ENCODE measurements at regions not wholly inside any gene's neighbourhood (a gene's known extent, or its start where the extent isn't known, plus 50 kb on each side); places are given as distances from the start of the nearest gene placed in this dataset.

DNA sequence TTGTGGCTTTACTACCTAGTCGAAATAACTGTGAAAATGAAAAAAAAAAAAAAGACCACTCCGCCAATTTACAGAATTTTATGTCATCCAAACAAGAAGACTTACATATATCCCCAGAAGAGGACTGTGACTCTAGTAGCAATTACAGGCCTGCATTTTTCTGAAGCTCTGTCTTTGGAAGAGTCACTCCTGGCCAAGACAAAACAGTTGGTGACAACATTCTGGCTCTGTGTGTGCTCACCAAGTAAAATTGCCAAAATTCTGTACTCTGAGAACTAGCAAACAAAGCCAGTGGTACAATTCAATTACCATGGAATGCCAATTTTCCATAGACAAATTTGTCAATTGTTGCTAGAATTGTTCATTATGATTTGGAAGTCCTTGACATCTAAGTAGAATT is 311.1 kb downstream of the PDGFC start:
- no peak for TF ChIP-seq CTCF (IDR thresholded peaks at IDR 0.05; ENCODE audit: low read depth, low read length)
- H3K4me3 ChIP-seq (replicated peaks in 1 of 2; ENCODE audit: low read depth in 2 of 2, low read length in 2 of 2) = no peak overlapping the region
- DNase-seq (ENCODE audit: low read depth in 2 of 2) = no peak

DNA sequence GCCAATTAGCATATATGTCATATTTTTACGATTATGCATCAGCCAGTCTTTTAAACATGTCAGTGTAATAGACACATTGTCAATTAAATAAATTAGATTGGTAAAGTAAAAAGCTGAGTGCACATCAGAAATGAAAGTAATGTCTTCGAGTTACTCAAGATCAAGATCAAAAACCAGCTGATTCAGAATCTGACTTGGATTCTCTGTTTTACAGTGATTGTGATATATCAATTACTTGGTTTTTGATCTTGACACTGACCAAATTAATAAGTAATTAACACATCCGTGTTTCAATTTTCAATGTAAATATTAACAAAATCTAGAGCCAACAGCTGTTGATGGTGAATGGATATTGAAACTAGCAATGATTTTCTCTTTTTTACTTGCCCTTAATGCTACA is 311.6 kb downstream of the PDGFC start:
- TF ChIP-seq CTCF (IDR thresholded peaks at IDR 0.05; ENCODE audit: low read depth, low read length) = no peak
- DNase-seq (ENCODE audit: low read depth in 2 of 2) = no peak
- no peak overlapping the region for H3K4me3 ChIP-seq (replicated peaks in 1 of 2; ENCODE audit: low read depth in 2 of 2, low read length in 2 of 2)

GRCh38 chr4:156659570-156659969 is 312.0 kb downstream of the PDGFC start:
- no peak for TF ChIP-seq CTCF (IDR thresholded peaks at IDR 0.05; ENCODE audit: low read depth, low read length)
- no peak overlapping the region for H3K4me3 ChIP-seq (replicated peaks in 1 of 2; ENCODE audit: low read depth in 2 of 2, low read length in 2 of 2)
- DNase-seq (ENCODE audit: low read depth in 2 of 2) = no peak

DNA sequence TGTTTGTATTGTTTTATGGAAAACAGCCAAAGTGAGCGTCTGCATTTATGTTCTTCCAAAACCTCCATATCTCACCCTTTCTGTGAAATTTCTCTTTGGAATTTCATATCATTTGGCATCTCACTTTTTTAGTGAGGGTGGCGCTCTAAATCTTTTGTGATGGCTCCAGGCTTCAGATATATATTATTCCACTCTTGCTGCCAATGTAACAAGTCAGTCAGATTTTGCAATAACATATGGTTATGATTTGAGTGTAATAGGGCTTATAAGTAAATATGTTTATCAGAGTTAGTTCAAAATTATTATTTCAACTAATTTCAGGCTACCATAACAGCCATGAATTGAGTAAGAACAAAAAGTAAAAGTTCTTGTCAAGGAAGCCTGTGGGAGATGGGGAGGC is 314.7 kb downstream of the PDGFC start:
- no peak for DNase-seq (ENCODE audit: low read depth in 2 of 2)
- no peak for TF ChIP-seq CTCF (IDR thresholded peaks at IDR 0.05; ENCODE audit: low read depth, low read length)
- H3K4me3 ChIP-seq (replicated peaks in 1 of 2; ENCODE audit: low read depth in 2 of 2, low read length in 2 of 2) = no peak overlapping the region

DNA sequence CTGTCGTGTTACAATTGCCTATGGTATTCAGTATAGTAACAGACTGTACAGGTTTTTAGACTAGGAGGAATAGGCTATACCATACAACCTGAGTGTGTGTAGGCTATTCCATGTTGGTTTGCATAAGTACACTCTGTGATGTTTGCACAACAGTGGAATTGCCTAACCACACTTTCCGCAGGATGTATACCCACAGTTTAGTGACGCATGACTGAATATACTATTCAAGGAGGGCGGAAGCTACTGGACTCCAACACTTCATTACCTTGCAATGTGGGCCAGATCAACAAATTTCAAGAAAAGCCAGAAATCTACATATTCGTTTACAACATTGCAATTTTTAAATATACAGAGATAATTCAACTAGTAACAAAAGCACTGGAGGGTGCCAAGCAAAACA is 317.2 kb downstream of the PDGFC start:
- DNase-seq (ENCODE audit: low read depth in 2 of 2) = no peak
- no peak overlapping the region for H3K4me3 ChIP-seq (replicated peaks in 1 of 2; ENCODE audit: low read depth in 2 of 2, low read length in 2 of 2)
- no peak for TF ChIP-seq CTCF (IDR thresholded peaks at IDR 0.05; ENCODE audit: low read depth, low read length)

GRCh38 chr4:156643826-156644225 is 327.8 kb downstream of the PDGFC start:
- H3K4me3 ChIP-seq (replicated peaks in 1 of 2; ENCODE audit: low read depth in 2 of 2, low read length in 2 of 2) = no peak overlapping the region
- no peak for DNase-seq (ENCODE audit: low read depth in 2 of 2)
- no peak for TF ChIP-seq CTCF (IDR thresholded peaks at IDR 0.05; ENCODE audit: low read depth, low read length)

DNA sequence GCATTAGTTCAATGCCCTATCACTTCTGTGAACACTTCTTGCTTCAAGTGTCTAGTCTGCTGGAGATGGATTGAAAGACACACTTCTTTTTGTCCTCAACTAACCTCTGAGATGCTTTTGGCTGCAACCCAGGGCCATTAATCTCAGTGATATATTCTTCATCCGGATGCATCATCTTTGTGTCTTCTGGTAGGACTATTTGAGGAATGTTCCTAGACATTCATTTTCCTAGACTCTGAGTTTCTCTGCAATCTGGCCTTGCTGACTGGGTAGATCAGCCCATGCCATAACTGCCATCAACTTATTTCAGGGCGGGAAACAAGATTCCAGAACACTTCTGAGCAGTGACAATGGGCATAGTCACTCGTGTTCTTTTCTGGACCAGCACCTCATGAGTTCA is 329.4 kb downstream of the PDGFC start:
- peak in 1 of 2 donors; percentile 33 for DNase-seq (ENCODE audit: low read depth in 2 of 2)

More for the DNA sequence above, 329.4 kb downstream of the PDGFC start:
- no peak for TF ChIP-seq CTCF (IDR thresholded peaks at IDR 0.05; ENCODE audit: low read depth, low read length)
- no peak overlapping the region for H3K4me3 ChIP-seq (replicated peaks in 1 of 2; ENCODE audit: low read depth in 2 of 2, low read length in 2 of 2)
